AG09319 (cell line): ENCODE measurements at regions not wholly inside any gene's neighbourhood (a gene's known extent, or its start where the extent isn't known, plus 50 kb on each side); places are given as distances from the start of the nearest gene placed in this dataset.

Source experiments
- DNase-seq: peaks from one replicate; pipeline ENCODE4 v3.0.0-alpha.2; 2010; ENCODE audit warnings: low read depth; ENCODE audit errors: extremely low read depth
- TF ChIP-seq, protein P1 (sequence below): IDR thresholded peaks from 2 replicates; pipeline ENCODE4 v1.5.1; 2011; ENCODE audit warnings: low read depth, mild to moderate bottlenecking, inconsistent platforms, low read length, moderate library complexity

GRCh38 chr14:87131879-87132278 lies 861.1 kb downstream of the GALC start:
- TF ChIP-seq, protein P1, sequence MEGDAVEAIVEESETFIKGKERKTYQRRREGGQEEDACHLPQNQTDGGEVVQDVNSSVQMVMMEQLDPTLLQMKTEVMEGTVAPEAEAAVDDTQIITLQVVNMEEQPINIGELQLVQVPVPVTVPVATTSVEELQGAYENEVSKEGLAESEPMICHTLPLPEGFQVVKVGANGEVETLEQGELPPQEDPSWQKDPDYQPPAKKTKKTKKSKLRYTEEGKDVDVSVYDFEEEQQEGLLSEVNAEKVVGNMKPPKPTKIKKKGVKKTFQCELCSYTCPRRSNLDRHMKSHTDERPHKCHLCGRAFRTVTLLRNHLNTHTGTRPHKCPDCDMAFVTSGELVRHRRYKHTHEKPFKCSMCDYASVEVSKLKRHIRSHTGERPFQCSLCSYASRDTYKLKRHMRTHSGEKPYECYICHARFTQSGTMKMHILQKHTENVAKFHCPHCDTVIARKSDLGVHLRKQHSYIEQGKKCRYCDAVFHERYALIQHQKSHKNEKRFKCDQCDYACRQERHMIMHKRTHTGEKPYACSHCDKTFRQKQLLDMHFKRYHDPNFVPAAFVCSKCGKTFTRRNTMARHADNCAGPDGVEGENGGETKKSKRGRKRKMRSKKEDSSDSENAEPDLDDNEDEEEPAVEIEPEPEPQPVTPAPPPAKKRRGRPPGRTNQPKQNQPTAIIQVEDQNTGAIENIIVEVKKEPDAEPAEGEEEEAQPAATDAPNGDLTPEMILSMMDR = no peak
- no peak for DNase-seq

DNA sequence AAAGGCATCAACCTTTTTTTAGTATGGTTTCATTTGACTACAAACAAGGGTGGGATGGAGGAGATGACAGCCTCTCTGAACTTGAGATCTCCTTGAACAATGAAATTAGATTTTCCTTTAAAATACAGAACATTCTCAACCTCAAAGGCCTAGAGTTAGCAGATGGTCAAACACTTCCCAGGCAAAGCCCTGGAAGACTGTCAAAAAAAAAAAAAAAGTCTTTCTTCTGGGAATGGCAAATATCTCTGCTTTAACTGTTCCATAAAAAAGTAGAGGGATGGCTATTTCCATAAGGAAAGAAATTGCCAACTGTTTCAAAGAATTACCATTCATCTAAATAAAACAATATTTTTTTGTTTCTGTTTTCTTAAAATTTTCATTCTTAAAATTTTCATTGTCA lies 870.8 kb downstream of the GALC start:
- TF ChIP-seq, protein P1 = no peak
- no peak for DNase-seq

DNA sequence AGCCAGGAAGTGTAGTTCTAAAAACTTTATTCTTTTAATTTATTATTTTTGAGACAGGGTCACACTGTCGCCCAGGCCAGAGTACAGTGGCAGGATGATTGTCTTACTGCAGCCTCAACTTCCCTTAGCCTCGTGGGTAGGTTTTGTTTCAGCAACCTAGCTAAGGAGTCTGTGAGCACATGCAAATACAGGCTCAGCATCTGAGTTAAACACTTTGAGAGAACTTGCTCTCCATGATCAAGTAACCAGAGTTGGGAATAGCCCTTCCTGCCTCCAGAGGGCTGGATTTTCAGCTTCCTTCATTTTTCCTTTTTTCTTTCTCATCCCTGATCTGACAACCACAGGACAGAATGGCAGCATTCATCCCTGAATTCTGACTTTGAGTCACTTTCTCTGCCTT lies 871.3 kb downstream of the GALC start:
- TF ChIP-seq, protein P1 = no peak
- no peak for DNase-seq

- TF ChIP-seq, protein P1 = no peak
- DNase-seq = no peak
These were observed 877.7 kb downstream of the GALC start for GRCh38 chr14:87115234-87115633.

DNA sequence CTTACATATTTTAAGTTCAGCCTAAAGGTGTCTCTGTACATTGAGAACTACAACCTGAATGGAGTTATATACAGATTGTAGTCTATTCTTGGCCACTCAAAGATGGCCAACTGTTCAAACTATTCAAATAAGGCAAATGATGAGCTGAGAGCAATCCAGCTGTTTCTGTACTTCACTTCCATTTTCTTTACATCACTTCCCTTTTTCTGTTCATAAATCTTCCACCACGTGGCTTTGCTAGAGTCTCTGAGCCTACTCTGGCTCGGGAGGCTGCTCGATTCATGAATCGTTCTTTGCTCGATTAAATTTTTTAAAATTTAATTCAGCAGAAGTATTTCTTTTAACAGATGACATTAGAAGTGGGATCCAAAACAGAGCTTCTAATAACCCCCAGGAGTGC lies 879.7 kb downstream of the GALC start:
- TF ChIP-seq, protein P1 = no peak
- no peak for DNase-seq

GRCh38 chr14:87111741-87112140 lies 881.2 kb downstream of the GALC start:
- TF ChIP-seq, protein P1 = no peak
- DNase-seq = no peak

DNA sequence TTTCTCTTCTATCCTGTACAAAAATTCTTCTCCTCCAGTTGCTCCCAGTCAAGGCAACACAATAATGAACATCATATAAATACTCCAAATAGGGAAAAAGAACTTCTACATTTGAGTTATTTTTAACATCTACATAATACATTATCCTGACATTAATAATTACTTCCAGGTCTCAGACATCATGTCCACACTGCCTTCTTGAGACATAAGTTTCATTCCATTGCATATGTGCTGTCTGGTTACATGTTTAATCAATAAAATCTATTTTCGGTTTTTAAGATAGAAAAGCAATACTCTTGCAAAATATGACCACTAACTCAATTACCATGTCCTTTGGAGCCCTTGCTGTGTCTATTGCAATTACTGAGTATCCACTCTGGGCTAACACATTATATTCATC lies 881.9 kb downstream of the GALC start:
- TF ChIP-seq, protein P1 = no peak
- DNase-seq = no peak
